DND-41 (cell line): ENCODE measurements at regions not wholly inside any gene's neighbourhood (a gene's known extent, or its start where the extent isn't known, plus 50 kb on each side); places are given as distances from the start of the nearest gene placed in this dataset.

Source experiments
- CTCF ChIP-seq: IDR thresholded peaks from 2 replicates; pipeline ENCODE4 v1.5.1; 2012; ENCODE audit warnings: borderline replicate concordance, low read length, moderate library complexity, mild to moderate bottlenecking; ENCODE audit not compliant: poor library complexity, severe bottlenecking; ENCODE audit errors: extremely low read depth
- EZH2 ChIP-seq: IDR thresholded peaks from 3 replicates; pipeline ENCODE4 v1.6.1; 2012; ENCODE audit warnings: borderline replicate concordance, low read depth, mild to moderate bottlenecking, moderate library complexity, low read length, inconsistent platforms; ENCODE audit not compliant: severe bottlenecking

- TF ChIP-seq CTCF, result no peak
- no peak for TF ChIP-seq EZH2
These were observed 71.4 kb upstream of the PREP start for GRCh38 chr6:105474234-105474633.
